Inflammatory macrophage treated with lipopolysaccharide for 1 hour (primary cell): ENCODE measurements at regions not wholly inside any gene's neighbourhood (a gene's known extent, or its start where the extent isn't known, plus 50 kb on each side); places are given as distances from the start of the nearest gene placed in this dataset.
"Not testable (repeated sequence)": the region's sequence is repeated elsewhere in the genome, so short reads cannot be mapped to it uniquely, and the experiment has no call there.

Experiments used
- DNase-seq, 2 donors: peaks; one replicate each; pipeline ENCODE4 v3.0.0-alpha.2; 2020 to 2022

DNA sequence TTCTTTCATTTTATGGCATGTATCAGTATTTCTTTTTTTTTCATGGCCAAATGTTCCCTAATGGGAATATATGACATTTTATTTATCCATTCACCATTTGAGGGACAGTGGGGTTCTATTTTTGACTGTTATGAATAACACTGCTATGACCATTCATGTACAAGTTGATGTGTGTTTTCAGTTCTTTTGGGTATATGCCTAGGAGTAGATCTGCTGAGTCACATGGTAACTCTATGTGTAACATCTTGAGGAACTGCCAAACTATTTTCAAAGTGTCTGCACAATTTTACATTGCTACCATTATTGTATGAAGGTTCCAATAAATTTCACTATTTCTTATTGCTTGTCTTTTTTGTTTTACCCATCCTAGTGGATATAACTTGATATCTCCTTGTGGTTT, 223.0 kb downstream of the TANC2 start:
- DNase-seq: peak in 1 of 2 donors; percentile 19

DNA sequence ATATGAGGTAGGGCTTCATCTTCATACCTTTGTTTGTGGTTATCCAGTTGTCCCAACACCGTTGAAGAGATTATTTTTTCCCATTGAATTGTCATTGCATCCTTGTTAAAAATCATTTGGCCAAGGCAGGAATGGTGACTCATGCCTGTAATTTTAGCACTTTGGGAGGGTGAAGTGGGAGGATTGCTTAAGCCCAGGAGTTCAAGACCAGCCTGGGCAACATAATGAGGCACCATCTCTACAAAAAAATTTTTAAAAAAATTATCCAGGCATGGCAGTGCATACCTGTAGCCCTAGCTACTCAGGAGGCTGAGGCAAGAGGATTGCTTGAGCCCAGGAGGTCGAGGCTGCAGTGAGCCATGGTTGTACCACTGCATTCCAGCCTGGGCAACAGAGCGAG, 223.9 kb downstream of the TANC2 start:
- peak in 1 of 2 donors; percentile 31 for DNase-seq

DNA sequence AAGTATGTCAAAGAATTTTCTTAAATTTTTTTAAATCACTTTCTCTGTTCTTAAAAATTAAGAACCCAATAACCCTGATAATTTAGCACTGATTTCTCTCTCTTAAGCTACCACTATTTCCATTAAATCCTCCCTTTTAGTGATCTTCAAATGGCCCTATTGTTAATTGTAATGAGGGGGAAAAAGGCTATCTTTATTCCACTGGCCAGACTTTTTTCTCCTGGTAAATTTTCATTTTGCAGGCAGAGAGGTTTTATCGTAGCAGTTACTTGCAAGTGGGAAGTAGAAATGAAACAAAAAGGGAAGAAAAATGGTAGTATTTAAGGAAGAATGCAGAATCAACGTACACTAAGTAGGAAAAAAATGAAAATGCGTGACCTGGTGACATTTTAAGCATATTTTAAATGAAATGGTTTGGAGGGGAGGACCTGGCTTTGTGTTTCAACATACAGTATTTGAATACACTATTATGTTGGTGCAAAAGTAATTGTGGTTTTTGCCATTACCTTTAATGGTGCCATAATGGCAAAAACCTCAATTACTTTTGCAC, 224.9 kb downstream of the TANC2 start:
- peak in 1 of 2 donors; percentile 25 for DNase-seq

DNA sequence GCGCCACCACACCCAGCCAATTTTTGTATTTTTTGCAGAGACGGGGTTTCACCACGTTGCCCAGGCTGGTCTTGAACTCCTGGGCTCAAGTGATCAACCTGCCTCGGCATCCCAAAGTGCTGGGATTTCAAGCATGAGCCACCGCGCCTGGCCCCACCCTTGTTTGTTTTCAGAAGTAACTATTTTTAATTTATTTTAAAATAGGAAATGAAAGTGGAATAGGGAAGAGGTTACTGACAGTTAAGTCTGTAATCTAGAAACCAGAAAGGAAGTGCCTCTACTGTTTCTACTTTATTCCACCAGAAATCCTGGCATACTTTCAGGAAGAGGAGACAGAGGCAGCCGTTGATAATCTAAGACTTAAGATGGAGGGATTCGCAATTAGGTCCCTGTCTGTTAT, 225.6 kb downstream of the TANC2 start:
- DNase-seq: peak; percentile 78 to 83

DNA sequence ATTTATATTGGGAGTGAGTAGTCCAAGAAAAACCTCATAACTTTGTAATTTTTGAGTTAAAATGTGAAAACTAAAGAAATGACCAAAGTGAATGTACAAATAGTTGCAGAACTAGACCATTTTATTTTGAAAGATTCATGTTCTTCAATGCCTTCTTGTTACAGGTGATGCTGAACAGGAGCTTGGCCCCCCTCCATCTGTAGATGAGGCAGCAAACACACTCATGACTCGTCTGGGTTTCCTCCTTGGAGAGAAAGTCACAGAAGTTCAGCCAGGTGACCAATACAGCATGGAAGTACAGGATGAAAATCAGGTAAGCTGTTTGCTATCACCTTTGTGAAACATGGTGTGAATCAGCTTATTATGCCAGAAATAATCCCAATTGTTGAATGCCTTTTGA, 227.8 kb downstream of the TANC2 start:
- DNase-seq: no peak

DNA sequence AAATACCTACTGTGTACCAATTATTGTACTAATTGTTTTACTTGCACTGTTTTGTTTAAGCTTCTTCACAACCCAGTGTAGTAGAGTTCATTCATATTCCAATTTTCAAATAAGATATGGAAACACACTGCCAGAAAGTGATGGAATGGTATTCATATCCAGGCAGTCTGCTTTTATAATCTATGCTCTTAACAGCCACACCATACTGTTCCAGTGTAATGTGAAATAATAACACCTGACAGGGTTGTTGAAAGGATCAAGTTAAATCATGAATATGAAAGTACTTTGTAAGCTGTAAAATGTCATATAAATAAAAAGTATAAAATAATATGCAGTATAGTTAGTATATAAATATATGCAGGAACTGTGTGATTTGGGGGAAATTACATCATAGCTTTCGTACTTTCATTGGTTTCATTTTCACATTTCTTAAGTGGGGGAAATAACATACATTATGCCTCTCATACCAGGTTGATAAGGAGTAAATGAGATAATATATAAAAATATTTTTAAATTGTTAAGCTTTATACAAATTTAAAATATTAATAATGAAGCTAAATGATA, 230.8 kb downstream of the TANC2 start:
- peak; percentile 40 to 74 for DNase-seq

DNA sequence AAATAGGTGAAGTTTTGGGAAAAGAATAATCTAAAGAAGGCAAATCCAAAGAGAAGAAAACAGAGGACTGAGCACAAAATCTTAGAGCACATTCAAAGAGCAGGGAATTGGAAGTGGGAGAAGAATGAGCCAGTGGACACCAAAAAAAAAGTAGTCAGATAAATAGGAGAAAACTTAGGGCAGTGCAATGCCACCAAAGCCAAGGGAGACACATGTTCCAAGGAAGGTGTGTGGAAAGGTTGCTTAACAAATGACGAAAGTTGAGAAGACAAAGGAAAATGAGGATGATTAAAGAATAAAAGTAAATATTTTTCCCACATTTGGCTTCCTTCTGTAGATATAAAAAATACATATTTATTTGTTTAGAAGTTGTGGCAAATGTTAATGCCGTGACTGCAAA, 237.6 kb downstream of the TANC2 start:
- DNase-seq: no peak

DNA sequence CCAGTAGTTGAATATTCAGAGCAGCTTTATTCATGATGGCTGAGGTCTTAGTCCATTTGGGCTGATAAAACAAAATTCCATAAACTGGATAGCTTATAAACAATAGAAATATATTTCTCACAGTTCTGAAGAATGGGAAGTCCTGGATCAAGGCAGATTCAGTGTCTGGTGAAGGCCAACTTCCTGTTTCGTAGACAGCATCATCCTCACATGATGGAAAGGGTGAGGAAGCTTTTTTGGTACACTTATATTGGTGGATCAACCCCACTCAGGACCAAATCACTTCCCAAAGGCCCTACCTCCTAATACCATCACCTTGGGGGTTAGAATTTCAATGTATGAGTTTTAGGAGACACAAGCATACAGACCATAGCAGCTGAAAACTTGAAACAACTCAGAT, 224.2 kb downstream of the CYB561 start:
- DNase-seq: peak; percentile 77 to 91

DNA sequence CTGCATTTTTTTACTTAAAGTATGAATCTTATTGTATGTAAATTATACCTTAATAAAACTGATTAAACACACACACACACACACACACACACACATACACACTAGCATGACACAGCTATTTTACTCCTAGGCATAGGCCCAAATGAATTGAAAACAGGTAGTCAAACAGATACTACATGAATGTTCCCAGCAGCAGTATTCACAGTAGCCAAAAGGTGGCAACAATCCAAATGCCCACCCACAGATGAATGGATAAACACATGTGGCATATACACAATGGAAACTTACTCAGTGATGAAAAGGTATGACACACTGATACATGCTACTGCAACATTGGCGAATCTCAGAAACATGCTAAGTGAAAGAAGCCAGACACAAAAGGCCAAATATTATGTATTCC, 223.5 kb downstream of the CYB561 start:
- peak; percentile 21 to 34 for DNase-seq

DNA sequence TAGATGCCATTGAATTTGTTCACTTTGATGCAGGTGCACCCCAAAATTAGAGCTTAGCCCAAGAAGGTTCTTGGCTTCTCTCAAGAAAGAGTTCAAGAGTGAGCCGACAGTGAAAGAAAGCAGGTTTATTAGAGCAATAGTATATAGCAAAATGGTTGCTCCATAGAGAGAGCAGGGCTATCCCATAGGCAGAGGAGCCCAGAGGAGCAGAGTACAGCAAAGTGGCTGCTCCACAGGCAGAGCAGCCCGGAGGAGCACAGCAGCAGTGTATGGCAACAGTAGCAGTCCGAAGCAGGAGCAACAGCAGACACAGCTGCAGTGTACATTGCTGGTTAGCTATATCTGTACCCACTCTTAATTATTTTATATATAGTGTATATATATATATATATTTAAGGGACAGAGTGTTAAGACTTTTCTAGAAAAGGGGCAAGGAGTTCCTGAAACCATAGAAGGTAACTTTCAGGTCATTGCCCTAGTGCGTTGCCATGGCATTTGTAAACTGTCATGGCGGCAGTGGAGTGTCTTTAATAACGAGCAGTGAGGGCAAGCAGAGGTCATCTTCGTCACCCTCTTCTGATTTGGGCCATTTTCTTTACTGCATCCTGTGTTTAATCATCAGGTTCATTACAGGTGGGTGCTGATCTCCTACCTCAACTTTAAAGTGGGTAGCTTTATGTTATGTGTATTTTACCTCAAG, 222.7 kb downstream of the CYB561 start:
- no peak for DNase-seq

DNA sequence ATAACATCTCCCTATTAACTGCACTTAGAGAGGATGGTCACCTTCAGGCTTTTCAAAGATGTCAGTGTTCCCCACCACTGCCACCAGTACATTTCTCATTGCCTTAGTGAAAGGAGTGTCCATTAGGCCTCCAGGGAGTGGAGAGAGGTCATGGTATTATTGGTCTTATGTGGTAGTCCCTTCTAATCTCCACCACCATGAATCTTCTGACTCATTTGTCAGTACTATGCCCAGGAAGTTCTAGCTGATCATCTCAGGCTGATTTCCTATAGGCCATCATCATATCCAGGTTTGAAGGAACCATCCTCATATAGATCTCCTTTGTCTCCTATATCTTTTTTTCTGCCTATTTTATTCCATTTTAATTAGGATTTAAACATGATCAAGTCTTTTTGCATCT, 221.5 kb downstream of the CYB561 start:
- no peak for DNase-seq

DNA sequence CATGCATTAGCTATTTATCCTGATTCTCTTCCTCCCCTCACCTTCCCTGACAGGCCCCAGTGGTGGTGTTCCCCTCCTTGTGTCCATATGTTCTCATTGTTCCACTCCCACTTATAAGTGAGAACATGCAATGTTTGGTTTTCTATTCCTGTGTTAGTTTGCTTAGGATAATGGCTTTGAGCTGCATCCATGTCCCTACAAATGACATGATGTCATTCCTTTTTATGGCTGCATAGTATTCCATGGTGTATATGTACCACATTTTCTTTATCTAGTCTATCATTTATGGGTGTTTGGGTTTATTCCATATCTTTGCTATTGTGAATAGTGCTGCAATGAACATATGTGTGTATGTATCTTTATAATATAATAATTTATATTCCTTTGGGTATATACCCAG, 219.4 kb downstream of the CYB561 start:
- DNase-seq: not testable (repeated sequence)

DNA sequence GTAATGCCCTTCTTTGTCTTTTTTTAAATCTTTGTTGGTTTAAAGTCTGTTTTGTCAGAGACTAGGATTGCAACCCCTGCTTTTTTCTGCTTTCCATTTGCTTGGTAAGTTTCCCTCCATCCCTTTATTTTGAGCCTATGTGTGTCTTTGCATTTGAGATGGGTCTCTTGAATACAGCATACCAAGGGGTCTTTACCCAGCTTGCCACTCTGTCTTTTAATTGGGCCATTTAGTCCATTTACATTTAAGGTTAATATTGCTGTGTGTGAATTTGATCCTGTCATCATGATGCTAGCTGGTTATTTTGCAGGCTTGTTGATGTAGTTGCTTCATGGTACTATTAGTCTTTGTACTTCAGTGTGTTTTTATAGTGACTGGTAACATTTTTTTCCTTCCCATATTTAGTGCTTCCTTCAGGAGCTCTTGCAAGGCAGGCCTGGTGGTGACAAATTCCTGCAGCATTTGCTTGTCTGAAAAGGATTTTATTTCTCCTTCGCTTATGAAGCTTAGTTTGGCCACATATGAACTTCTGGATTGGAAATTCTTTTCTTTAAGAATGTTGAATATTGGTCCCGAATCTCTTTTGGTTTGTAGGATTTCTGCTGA, 215.0 kb downstream of the CYB561 start:
- DNase-seq: not testable (repeated sequence)

DNA sequence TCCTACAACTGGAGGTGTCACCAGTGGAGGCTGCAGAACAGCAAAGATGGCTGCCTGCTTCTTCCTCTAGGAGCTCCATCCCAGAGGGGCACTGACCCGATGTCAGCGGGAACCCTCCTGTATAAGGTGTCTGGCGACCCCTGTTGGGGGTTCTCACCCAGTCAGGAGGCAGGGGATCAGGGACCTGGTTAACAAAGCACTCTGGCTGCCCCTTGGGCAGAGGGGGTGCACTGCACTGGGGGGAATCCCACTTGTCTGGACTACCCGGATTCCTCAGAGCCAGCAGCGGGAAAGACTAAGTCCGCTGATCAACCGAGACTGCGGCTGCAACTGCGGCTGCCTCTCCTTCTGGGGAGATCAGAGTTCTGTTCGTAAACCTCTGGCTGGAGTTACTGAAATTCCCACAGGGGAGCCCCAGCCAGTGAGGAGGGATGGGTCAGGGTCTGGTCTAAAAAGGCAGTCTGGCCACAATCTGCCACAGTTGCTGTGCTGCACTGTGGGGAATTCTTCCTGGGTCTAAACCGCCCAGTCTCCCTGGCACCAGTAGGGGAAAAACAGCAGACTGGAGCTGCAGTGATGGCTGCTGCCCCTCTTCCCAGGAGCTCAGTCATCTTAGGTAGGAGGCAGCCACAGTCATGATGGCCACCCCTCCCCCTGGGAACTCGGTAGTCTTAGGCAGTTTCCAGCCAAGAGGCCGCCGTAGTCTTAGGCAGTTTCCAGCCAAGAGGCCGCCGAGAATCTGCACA, 213.4 kb downstream of the CYB561 start:
- DNase-seq: no peak

DNA sequence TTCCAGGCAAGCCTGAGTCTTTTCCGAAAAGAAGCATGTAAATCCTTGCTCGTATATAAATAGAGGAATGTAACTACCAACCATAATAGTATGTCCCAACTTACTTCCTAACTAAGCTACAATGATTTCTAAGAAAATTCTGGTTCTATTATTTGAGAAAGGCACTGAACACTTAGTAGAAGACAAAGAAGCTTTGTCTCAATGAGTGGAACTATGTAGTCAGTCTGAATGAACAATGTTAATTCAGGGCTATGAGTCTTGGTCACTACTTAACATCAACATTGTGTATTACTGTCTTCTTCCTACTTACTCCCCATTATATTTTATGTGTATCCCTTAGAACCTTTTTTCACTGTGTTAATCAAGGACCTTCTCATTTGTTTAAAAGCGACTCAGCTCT, 206.0 kb downstream of the CYB561 start:
- DNase-seq: no peak

DNA sequence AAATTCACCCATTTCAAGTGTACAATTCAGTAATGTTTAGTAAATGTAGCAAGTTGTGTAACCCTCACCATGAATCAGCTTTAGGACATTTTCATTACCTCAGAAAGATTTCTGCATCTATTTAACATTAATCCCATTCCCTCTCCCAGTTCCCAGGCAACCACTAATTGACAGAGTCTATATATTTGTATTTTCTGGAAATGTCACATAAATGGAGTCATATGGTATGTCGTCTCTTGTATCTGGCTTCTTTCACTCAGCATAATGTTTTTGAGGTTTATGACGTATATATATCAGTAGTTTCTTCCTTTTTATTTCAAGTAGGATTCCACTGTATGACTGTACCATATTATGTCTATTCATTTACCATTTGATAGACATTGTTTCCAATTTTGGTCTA, 199.8 kb downstream of the CYB561 start:
- DNase-seq: peak in 1 of 2 donors; percentile 22

DNA sequence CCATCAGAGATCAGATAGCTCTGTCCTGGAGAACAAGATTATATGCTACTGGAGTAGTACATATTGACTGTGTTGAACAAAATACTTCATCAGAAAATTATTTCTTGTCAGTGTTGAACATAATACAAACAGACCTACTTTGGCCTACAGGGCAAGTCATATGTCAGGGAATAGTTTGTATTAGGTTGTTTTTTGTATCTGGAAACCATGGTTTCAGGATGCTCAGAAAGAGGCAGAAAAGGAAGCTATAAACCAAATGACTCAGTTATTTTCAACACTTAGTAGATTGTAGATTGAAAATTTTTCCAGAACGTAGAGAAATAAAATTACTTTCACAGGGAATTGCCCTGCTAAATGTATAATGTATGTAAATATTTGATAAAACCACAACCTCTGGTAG, 198.4 kb downstream of the CYB561 start:
- DNase-seq: no peak

DNA sequence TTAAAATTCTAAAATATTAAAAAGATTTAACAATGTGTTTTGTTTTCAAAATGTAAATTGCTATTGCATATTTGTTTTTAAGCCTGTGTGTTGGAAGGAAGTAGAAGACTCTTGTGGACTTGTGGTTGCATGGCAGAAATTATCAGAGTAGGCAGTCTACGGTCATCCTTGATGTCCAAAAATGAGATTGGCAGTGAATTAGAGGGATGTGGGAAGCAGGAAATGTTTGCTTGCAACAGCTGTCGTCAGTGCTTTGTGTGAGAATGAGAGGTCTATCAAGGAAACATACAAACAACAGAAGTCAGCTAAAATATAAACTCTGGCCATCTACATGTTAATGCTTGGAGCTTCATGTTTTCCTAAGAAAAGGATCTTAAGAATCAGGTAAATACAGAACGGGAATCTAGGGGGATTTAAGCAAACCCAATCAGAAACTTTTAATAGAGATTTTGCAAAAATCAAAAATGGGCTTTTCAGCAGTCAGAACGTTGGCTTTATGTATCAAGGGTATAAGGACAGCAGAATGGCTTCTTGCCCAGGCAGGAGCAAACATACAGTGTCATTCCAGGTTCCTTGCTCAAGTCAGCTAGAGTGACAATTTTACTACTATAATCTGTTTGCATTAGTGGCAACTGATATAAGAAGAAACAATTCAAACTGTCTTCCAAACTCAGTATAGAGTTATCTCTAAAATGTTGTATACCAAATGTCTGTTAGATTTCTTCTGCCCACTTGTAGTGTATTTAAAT, 196.7 kb downstream of the CYB561 start:
- peak in 1 of 2 donors; percentile 38 for DNase-seq

DNA sequence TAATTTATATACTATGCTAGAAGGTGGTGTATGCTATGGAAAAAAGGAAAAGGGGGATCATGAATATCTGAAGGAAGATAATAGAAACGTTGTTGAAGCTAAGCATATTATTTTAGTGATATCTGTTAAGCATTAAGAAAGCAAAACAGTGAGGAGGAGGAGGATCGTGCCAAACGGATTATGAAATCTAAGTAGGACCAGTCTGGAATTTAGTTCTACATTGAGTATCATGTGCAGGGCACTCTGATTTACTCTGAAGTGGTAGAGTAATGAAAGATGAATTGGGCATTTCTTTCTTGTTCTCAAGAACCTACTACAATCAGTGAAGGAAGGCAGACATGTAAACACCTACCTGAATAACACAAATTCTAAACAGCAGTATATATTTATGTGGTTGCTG, 195.3 kb downstream of the CYB561 start:
- DNase-seq: no peak

DNA sequence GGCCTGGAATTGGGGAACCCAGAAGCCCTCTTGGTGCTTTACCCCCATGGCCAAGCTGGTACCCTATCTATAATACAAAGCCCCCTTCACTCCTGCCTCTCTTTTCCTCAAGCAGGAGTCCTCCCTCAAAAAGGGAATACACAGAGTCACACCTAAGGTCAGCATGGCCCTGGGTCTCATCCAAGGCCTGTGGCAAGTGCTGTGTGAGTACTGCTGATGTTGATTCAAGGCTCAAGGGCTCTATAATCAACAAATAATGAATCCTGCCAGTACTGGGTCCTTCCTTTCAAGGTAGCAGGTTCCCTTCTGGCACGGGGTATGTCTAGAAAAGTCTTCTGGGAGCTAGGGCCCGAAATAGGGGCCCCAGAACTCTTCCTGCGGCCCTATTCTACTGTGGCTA, 187.3 kb downstream of the CYB561 start:
- DNase-seq: no peak

DNA sequence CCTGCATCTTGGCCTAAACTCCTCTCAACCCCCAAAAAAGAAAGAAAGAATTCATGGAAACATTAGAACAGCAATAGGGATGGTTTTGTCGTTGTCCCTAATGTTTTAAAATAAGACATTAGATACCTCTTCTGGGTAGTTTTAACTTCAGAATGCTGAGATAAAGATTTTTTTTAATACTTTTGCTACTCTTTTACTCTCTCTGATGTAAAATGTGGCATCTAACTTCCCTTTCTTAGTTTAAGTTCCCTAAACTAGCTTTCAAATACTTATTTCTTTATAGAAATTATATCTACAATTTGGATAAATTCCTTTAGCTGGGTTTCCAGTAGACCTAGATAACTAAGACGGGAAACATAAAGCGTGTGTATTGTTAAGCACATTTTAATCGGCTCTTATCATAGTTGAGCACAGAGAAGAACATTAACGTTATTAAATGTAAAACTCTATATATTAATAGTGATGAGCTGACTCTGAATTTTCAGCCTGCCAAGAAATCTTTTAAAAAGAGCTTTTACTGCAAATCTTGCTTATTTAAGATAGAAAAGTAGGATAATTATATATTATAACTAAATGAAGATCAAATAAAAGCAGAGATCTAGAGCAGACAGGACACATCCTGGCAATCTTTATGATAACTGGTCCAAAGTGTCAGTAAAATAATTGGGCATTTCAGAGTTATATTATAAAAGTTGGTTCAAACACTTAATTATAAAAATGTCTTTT, 183.2 kb downstream of the CYB561 start:
- peak in 1 of 2 donors; percentile 24 for DNase-seq

DNA sequence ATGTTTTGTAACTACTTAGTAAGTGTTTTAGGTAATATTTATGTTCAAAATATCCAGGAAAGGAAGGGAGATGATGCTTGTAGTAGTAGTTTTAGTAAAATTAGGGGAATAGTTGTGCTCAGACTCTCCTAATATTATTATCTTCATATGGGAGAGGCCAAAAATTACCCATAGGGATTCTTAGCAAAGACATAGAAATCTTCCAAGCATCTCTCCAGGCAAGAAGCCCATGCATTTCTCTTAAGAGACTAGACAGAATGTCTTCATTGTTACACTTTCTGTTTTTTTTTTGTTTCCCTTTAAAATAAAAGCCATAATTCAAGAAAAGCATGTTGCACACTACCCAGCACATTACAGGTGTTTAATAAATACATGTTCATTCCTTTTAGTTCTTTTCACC, 180.6 kb downstream of the CYB561 start:
- DNase-seq: no peak
